Right lobe of liver (tissue), 6 donors: ENCODE measurements at regions not wholly inside any gene's neighbourhood (a gene's known extent, or its start where the extent isn't known, plus 50 kb on each side); places are given as distances from the start of the nearest gene placed in this dataset.

Source experiments
- ATAC-seq, 4 donors: fragments of 200-7000 bp; cut with Tn5 transposase; one replicate each; pipeline ENCODE4 v1.9.1; 2020; ENCODE audit warnings: mild to moderate bottlenecking in 4 of 4, moderate library complexity in 4 of 4
- DNase-seq, 3 donors: peaks; one replicate each; pipeline ENCODE4 v3.0.0-alpha.2; 2020
- H3K27ac ChIP-seq, 3 donors: fragments of 200-600 bp; one replicate each; pipeline ENCODE4 v1.8.0; 2022
- H3K27me3 ChIP-seq, 2 donors: fragments of 200-600 bp; one replicate each; pipeline ENCODE4 v1.8.0; 2022
- H3K36me3 ChIP-seq, 4 donors: fragments of 200-600 bp; sonication (generic) in 1 of 4; one replicate each; pipeline versions ENCODE4 v1.5.1 to v1.8.0; 2017 to 2022; ENCODE audit warnings: control low read depth in 1 of 4
- H3K4me1 ChIP-seq, 4 donors: fragments of 200-600 bp; sonication (generic) in 1 of 4; one replicate each; pipeline versions ENCODE4 v1.5.1 to v1.8.0; 2017 to 2022; ENCODE audit warnings: control low read depth in 1 of 4
- H3K4me3 ChIP-seq, 3 donors: fragments of 200-600 bp; one replicate each; pipeline ENCODE4 v1.8.0; 2022
- H3K9me3 ChIP-seq, 4 donors: fragments of 200-600 bp; sonication (generic) in 1 of 4; one replicate each; pipeline versions ENCODE4 v1.5.1 to v1.8.0; 2017 to 2022; ENCODE audit warnings: control low read depth in 1 of 4
- CTCF ChIP-seq, 4 donors: fragments of 200-600 bp in 3 of 4; fragments of 450-650 bp in 1 of 4; IDR thresholded peaks; one replicate each; pipeline versions ENCODE4 v1.5.1 to v1.8.0; 2016 to 2022; ENCODE audit warnings: antibody characterized with exemption in 4 of 4, mild to moderate bottlenecking in 2 of 4
- POLR2A ChIP-seq: fragments of 450-650 bp; IDR thresholded peaks from one replicate; pipeline ENCODE4 v1.6.1; 2017; ENCODE audit warnings: antibody characterized with exemption, mild to moderate bottlenecking
- WGBS: methylation state at CpG from one replicate; pipeline ENCODE4 v1.1.6; 2018; ENCODE audit warnings: low coverage, low lambda C conversion rate; ENCODE audit not compliant: insufficient coverage; ENCODE audit errors: missing lambda C conversion rate; 5-methylcytosine and 5-hydroxymethylcytosine counted together
- intact Hi-C, 2 donors: fragments of 100-400 bp; cut with DNase I; formaldehyde crosslinking; loops; one replicate each; pipeline versions ENCODE4 v1.11.2 to v1.14.1; 2022
- donor health status: DM: no; HTN: yes; CAD: no.
- donor health status: DM: no; HTN: no; CAD: no.
- donor health status: DM: no; HTN: no; CAD: no.
- donor health status: DM: no; HTN: yes; CAD: no.
- donor health status: DM: no; HTN: yes; CAD: no.

DNA sequence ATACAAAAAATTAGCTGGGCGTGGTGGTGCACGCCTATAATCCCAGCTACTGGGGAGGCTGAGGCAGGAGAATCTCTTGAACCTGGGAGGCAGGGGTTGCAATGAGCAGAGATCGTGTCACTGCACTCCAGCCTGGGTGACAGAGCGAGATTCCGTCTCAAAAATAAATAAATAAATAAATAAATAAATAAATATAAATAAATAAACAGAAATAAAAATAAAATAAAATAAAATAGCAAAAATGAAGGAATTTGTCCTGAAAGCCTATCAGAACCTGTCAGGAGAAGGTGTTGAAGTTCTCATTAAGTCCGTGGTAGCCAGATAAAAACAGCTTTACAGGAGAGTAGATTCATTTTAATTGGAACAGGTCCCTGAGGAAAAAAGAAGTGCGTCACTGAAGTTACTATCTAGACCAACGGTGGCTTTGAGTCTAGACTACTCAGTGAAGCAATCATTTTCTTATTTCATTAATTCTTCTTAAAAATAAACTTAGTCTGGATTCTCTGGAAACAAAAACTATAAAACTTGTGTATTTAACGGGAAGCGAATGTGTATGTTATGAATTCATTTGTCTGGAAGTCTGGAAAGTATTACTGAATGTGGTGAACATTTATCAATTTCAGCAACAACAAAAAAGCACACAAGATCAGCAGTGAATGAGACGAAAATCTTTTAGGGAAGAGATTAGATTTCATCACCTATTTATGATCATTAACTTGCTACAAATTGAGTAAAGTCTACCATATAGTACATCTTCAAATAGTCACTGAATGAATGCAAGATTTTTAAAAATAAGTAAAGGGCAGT is 248.5 kb upstream of the PDE3A start:
- WGBS = 75% methylated on average over 11 of the region's 11 CpGs
- no peak overlapping the region for H3K27ac ChIP-seq
- no peaks in the 10 kb centered on the region for H3K4me1 ChIP-seq
- no peaks in the 10 kb centered on the region for H3K36me3 ChIP-seq
- no peaks in the 10 kb centered on the region for H3K9me3 ChIP-seq
- intact Hi-C loops = no loop called here
- TF ChIP-seq CTCF (IDR thresholded peaks at IDR 0.05) (no peak), POLR2A (no peak)
- H3K4me3 ChIP-seq = no peak overlapping the region
- H3K27me3 ChIP-seq = no peaks in the 10 kb centered on the region
- ATAC-seq (no peak), DNase-seq (no peak)

DNA sequence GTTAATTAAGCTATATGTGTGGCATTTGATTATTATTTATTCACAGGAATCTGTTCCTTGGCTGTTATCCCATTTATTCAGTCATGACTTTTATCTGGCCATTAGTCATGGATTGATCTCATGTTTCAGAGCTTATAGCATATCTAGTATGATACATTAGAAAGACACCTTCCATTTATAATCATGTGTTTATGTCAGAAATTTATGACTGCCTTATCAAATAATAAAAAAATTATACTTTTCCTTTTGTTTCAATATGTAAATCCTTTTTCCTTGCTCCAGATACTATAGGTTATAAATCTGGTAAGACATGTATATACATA is 248.0 kb upstream of the PDE3A start:
- no peak for ATAC-seq
- intact Hi-C loops = no loop called here

GRCh38 chr12:20122274-20122673 is 246.1 kb upstream of the PDE3A start:
- no peak overlapping the region for H3K4me3 ChIP-seq
- no peak overlapping the region for H3K27ac ChIP-seq
- no peaks in the 10 kb centered on the region for H3K27me3 ChIP-seq
- H3K36me3 ChIP-seq = no peaks in the 10 kb centered on the region
- H3K4me1 ChIP-seq = no peaks in the 10 kb centered on the region
- H3K9me3 ChIP-seq = no peaks in the 10 kb centered on the region
- TF ChIP-seq CTCF (IDR thresholded peaks at IDR 0.05) (no peak), POLR2A (no peak)
- intact Hi-C loops = no loop called here
- ATAC-seq (no peak), DNase-seq (no peak)
- WGBS = 39% methylated on average over 4 of the region's 4 CpGs

More for the DNA sequence above, 248.0 kb upstream of the PDE3A start:
- Histone ChIP-seq H3K27me3 (no peaks in the 10 kb centered on the region), H3K4me1 (no peaks in the 10 kb centered on the region), H3K36me3 (no peaks in the 10 kb centered on the region), H3K9me3 (no peaks in the 10 kb centered on the region), H3K27ac (no peak overlapping the region), H3K4me3 (no peak overlapping the region)
- no peak for TF ChIP-seq CTCF (IDR thresholded peaks at IDR 0.05)
- TF ChIP-seq POLR2A = no peak
- DNase-seq = no peak

- H3K36me3 ChIP-seq = no peaks in the 10 kb centered on the region
- no peak overlapping the region for H3K27ac ChIP-seq
- H3K9me3 ChIP-seq = no peaks in the 10 kb centered on the region
- no peaks in the 10 kb centered on the region for H3K4me1 ChIP-seq
- ATAC-seq = peak; percentile 74 to 90 (median 78)
- H3K4me3 ChIP-seq = no peak overlapping the region
- TF ChIP-seq CTCF (IDR thresholded peaks at IDR 0.05) (no peak), POLR2A (no peak)
- WGBS = 48% methylated on average over 4 of the region's 4 CpGs
- DNase-seq = no peak
- H3K27me3 ChIP-seq = no peaks in the 10 kb centered on the region
- intact Hi-C loops = no loop called here
These were observed 244.9 kb upstream of the PDE3A start for GRCh38 chr12:20123465-20123864.
